ENCODE measurements at regions not wholly inside any gene's neighbourhood (a gene's known extent, or its start where the extent isn't known, plus 50 kb on each side); places are given as distances from the start of the nearest gene placed in this dataset.

GRCh38 chr6:6893701-6894100 lies 214.1 kb upstream of the RREB1 start:
- TF ChIP-seq CTCF (IDR thresholded peaks at IDR 0.05) (no peak), POLR2A (IDR thresholded peaks at IDR 0.05) (no peak)
